Activated CD4-positive, CD25-positive, alpha-beta regulatory T cell (primary cell): ENCODE measurements at regions not wholly inside any gene's neighbourhood (a gene's known extent, or its start where the extent isn't known, plus 50 kb on each side); places are given as distances from the start of the nearest gene placed in this dataset.

Experiments
- DNase-seq, 4 experiments: peaks; one replicate each; lab custom pipeline; 2025; lab: John Stamatoyannopoulos, UW

- DNase-seq: no peak
Observed at GRCh38 chr11:109799604-109800003, 293.6 kb upstream of the ZC3H12C start.

- no peak for DNase-seq
Observed at GRCh38 chr11:109804911-109805310, 288.3 kb upstream of the ZC3H12C start.

GRCh38 chr11:109806205-109806604, 287.0 kb upstream of the ZC3H12C start:
- DNase-seq: no peak

- no peak for DNase-seq
Observed at GRCh38 chr11:109808569-109808968, 284.6 kb upstream of the ZC3H12C start.

GRCh38 chr11:109814824-109815223, 278.4 kb upstream of the ZC3H12C start:
- DNase-seq: no peak

GRCh38 chr11:109815500-109816150, 277.6 kb upstream of the ZC3H12C start:
- DNase-seq: no peak

GRCh38 chr11:109818290-109818689, 274.9 kb upstream of the ZC3H12C start:
- no peak for DNase-seq

- no peak for DNase-seq
Observed at GRCh38 chr11:109819410-109819809, 273.8 kb upstream of the ZC3H12C start.

GRCh38 chr11:109821511-109821910, 271.7 kb upstream of the ZC3H12C start:
- no peak for DNase-seq

GRCh38 chr11:109822436-109823102, 270.6 kb upstream of the ZC3H12C start:
- DNase-seq: no peak

- DNase-seq: no peak
Observed at GRCh38 chr11:109828387-109828786, 264.8 kb upstream of the ZC3H12C start.

GRCh38 chr11:109838026-109838425, 255.2 kb upstream of the ZC3H12C start:
- DNase-seq: no peak

- no peak for DNase-seq
Observed at GRCh38 chr11:109845437-109845836, 247.8 kb upstream of the ZC3H12C start.

GRCh38 chr11:109847621-109848020, 245.6 kb upstream of the ZC3H12C start:
- DNase-seq: no peak

GRCh38 chr11:109849051-109849450, 244.1 kb upstream of the ZC3H12C start:
- DNase-seq: no peak

GRCh38 chr11:109849946-109850345, 243.2 kb upstream of the ZC3H12C start:
- no peak for DNase-seq

GRCh38 chr11:109851780-109852390, 241.3 kb upstream of the ZC3H12C start:
- DNase-seq: no peak

GRCh38 chr11:109853156-109853776, 239.9 kb upstream of the ZC3H12C start:
- DNase-seq: no peak

GRCh38 chr11:109854731-109855130, 238.5 kb upstream of the ZC3H12C start:
- no peak for DNase-seq

- no peak for DNase-seq
Observed at GRCh38 chr11:109856928-109857327, 236.3 kb upstream of the ZC3H12C start.

- no peak for DNase-seq
Observed at GRCh38 chr11:109857637-109858036, 235.6 kb upstream of the ZC3H12C start.

GRCh38 chr11:109858152-109858551, 235.0 kb upstream of the ZC3H12C start:
- DNase-seq: no peak
